Caco-2 (cell line): ENCODE measurements at regions not wholly inside any gene's neighbourhood (a gene's known extent, or its start where the extent isn't known, plus 50 kb on each side); places are given as distances from the start of the nearest gene placed in this dataset.

Experiments
- BruUV-seq: library from RNA; stranded (reverse); fragments of 400-500 nt; replicated peaks from 2 replicates; lab custom pipeline; 2021; lab: Mats Ljungman, UMichigan
- CTCF ChIA-PET: fragments of 300-600 bp; sonication (Branson Sonifier 250); formaldehyde crosslinking; loops from one replicate; lab custom pipeline; 2022; ENCODE audit warnings: antibody characterized with exemption; lab: Charles Lee
- POLR2A ChIA-PET: fragments of 300-600 bp; sonication (Branson Sonifier 250); formaldehyde crosslinking; loops from one replicate; lab custom pipeline; 2022; ENCODE audit warnings: antibody characterized with exemption; lab: Charles Lee
- DNase-seq, 2 experiments: peaks; one replicate each; pipeline versions ENCODE4 v3.0.0 to v3.0.0-alpha.2; 2020 to 2022
- H3K27me3 ChIP-seq: replicated peaks from 2 replicates; pipeline ENCODE4 v1.6.0; 2011; ENCODE audit warnings: low read length; ENCODE audit not compliant: control insufficient read depth, insufficient read depth
- H3K36me3 ChIP-seq: 2 replicates; pipeline ENCODE4 v1.5.1; 2011; ENCODE audit warnings: low read length; ENCODE audit not compliant: control insufficient read depth, insufficient read depth
- H3K4me1 ChIP-seq: fragments of 250-450 bp; sonication (Bioruptor Pico); 2 replicates; pipeline ENCODE4 v1.5.1; 2020; ENCODE audit warnings: mild to moderate bottlenecking
- H3K4me3 ChIP-seq: 2 replicates; pipeline ENCODE4 v1.5.1; 2011; ENCODE audit warnings: low read depth, mild to moderate bottlenecking, control low read depth, low read length
- H3K9me3 ChIP-seq: fragments of 250-450 bp; sonication (Bioruptor Pico); 2 replicates; pipeline ENCODE4 v1.5.1; 2020; ENCODE audit warnings: mild to moderate bottlenecking, moderate library complexity
- H3K27ac Mint-ChIP-seq: one replicate; pipeline ENCODE4 v1.8.0; 2022; ENCODE audit warnings: mixed read lengths; ENCODE audit not compliant: unreplicated experiment
- H3K27me3 Mint-ChIP-seq: one replicate; pipeline ENCODE4 v1.8.0; 2022; ENCODE audit warnings: mixed read lengths; ENCODE audit not compliant: insufficient read depth, unreplicated experiment
- H3K36me3 Mint-ChIP-seq: one replicate; pipeline ENCODE4 v1.8.0; 2022; ENCODE audit warnings: mild to moderate bottlenecking, mixed read lengths; ENCODE audit not compliant: insufficient read depth, unreplicated experiment
- H3K4me1 Mint-ChIP-seq: one replicate; pipeline ENCODE4 v1.8.0; 2022; ENCODE audit warnings: low read depth, mixed read lengths; ENCODE audit not compliant: unreplicated experiment
- H3K4me3 Mint-ChIP-seq: one replicate; pipeline ENCODE4 v1.8.0; 2022; ENCODE audit warnings: mild to moderate bottlenecking, moderate library complexity, mixed read lengths; ENCODE audit not compliant: unreplicated experiment
- H3K9me3 Mint-ChIP-seq: one replicate; pipeline ENCODE4 v1.8.0; 2022; ENCODE audit warnings: mixed read lengths; ENCODE audit not compliant: unreplicated experiment
- intact Hi-C: fragments of 100-400 bp; cut with micrococcal nuclease; formaldehyde crosslinking; loops from one replicate; pipeline ENCODE4 v1.10.0; 2022; ENCODE audit not compliant: unreplicated experiment
- TF ChIP-seq, protein P1 (sequence below), 2 experiments: fragments of 200-600 bp in 1 of 2; IDR thresholded peaks; 1 replicate in 1 of 2; 2 replicates in 1 of 2; pipeline versions ENCODE4 v1.5.1 to v1.8.0; 2011 to 2022; ENCODE audit warnings: antibody characterized with exemption in 1 of 2, control low read depth in 1 of 2, inconsistent platforms in 1 of 2, low read depth in 1 of 2, low read length in 1 of 2, mild to moderate bottlenecking in 1 of 2, moderate library complexity in 1 of 2; ENCODE audit not compliant: insufficient read depth in 1 of 2, severe bottlenecking in 1 of 2, unreplicated experiment in 1 of 2

DNA sequence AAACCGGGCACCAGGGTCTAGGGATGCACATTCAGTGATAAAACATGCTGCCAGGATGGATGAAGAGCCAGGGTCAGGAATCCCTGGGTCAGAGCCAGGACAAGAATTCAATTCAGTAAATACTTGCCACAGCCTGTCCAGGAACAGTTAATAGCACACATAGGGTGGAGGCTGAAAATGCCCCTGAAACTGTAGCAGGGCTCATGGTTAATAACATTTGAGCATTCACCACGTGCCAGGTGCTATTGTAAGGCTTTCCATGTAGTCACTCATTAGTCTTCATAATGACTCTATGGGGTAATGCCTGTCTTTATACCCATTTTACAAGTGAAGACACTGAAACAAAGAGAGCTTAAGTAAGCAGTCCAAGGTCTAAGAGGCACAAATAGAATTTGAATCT, 296.3 kb downstream of the LRFN2 start:
- TF ChIP-seq, protein P1, sequence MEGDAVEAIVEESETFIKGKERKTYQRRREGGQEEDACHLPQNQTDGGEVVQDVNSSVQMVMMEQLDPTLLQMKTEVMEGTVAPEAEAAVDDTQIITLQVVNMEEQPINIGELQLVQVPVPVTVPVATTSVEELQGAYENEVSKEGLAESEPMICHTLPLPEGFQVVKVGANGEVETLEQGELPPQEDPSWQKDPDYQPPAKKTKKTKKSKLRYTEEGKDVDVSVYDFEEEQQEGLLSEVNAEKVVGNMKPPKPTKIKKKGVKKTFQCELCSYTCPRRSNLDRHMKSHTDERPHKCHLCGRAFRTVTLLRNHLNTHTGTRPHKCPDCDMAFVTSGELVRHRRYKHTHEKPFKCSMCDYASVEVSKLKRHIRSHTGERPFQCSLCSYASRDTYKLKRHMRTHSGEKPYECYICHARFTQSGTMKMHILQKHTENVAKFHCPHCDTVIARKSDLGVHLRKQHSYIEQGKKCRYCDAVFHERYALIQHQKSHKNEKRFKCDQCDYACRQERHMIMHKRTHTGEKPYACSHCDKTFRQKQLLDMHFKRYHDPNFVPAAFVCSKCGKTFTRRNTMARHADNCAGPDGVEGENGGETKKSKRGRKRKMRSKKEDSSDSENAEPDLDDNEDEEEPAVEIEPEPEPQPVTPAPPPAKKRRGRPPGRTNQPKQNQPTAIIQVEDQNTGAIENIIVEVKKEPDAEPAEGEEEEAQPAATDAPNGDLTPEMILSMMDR (IDR thresholded peaks at IDR 0.05; ENCODE audit: insufficient read depth in 1 of 2, low read depth in 1 of 2, low read length in 1 of 2, severe bottlenecking in 1 of 2, unreplicated experiment in 1 of 2), result no peak
- H3K9me3 Mint-ChIP-seq, result no peaks in the 10 kb centered on the region
- intact Hi-C loops, result no loop called here
- POLR2A ChIA-PET, result no interaction called here
- peaks cover 27% of the 10 kb centered on the region for H3K27me3 Mint-ChIP-seq
- H3K4me1 ChIP-seq, result no peaks in the 10 kb centered on the region
- CTCF ChIA-PET, result no interaction called here
- no peak overlapping the region for H3K4me3 ChIP-seq
- no peak overlapping the region for H3K4me3 Mint-ChIP-seq
- H3K4me1 Mint-ChIP-seq, result no peaks in the 10 kb centered on the region
- no peaks in the 10 kb centered on the region; the same call in 1 of the 2 replicates for H3K27me3 ChIP-seq
- no peak overlapping the region for H3K27ac Mint-ChIP-seq
- H3K36me3 ChIP-seq, result no peaks in the 10 kb centered on the region; the same call in 1 of the 2 replicates
- no TSS peak for BruUV-seq
- H3K9me3 ChIP-seq, result no peaks in the 10 kb centered on the region
- H3K36me3 Mint-ChIP-seq, result no peaks in the 10 kb centered on the region
- DNase-seq, result no peak

DNA sequence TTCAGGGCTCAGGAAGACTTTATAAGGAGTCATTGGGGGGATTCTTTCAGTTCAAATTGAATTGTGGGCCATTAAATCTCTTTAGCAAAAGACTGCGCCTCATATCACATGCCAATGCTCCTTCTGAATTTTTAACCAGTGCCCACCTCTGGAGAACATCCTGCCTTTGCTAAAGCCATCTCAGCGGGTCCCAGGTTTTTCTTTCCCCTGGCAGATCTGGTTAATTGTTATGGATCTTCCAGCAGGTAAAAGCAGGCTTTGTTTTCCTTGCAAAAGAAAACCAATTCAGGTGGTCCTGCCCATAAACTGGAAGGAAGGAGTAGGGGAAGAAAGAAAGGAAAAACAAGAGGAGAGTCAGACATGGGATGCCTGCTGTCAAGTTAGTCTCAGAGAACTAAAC, 298.2 kb downstream of the LRFN2 start:
- Mint-ChIP-seq H3K4me3 (no peak overlapping the region), H3K4me1 (no peaks in the 10 kb centered on the region), H3K27ac (no peak overlapping the region), H3K36me3 (no peaks in the 10 kb centered on the region), H3K27me3 (peaks cover 31% of the 10 kb centered on the region), H3K9me3 (no peaks in the 10 kb centered on the region)
- intact Hi-C loops, result no loop called here
- ChIA-PET POLR2A (no interaction called here), CTCF (no interaction called here)
- DNase-seq, result no peak
- Histone ChIP-seq H3K36me3 (no peaks in the 10 kb centered on the region), H3K9me3 (no peaks in the 10 kb centered on the region), H3K27me3 (no peaks in the 10 kb centered on the region; the same call in none of the 2 replicates), H3K4me3 (no peak overlapping the region), H3K4me1 (no peaks in the 10 kb centered on the region)
- BruUV-seq, result no TSS peak
- TF ChIP-seq, protein P1 (IDR thresholded peaks at IDR 0.05; ENCODE audit: insufficient read depth in 1 of 2, low read depth in 1 of 2, low read length in 1 of 2, severe bottlenecking in 1 of 2, unreplicated experiment in 1 of 2), result no peak

DNA sequence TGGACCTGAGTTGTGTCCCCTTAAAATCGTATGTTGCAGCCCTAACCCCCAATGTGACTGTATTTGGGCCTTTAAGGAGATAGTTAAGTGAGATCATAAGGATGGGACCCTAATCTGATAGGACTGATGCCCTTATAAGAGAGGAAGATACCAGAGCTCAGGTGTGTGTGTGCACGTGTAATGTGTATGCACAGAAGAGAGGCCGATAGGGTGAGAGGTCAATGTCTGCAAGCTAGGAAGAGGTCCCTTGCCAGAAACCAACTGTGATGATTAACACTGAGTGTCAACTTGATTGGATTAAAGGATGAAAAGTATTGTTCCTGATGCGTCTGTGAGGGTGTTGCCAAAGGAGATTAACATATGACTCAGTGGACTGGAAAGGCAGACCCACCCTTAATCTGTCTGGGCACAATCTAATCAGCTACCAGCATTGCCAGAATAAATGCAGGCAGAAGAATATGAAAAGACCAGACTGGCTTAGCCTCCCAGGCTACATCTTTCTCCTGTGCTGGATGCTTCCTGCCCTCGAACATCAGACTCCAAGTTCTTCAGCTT, 299.8 kb downstream of the LRFN2 start:
- Histone ChIP-seq H3K4me1 (no peaks in the 10 kb centered on the region), H3K27me3 (no peaks in the 10 kb centered on the region; the same call in none of the 2 replicates), H3K9me3 (no peaks in the 10 kb centered on the region), H3K36me3 (no peaks in the 10 kb centered on the region), H3K4me3 (no peak overlapping the region)
- Mint-ChIP-seq H3K27ac (no peak overlapping the region), H3K4me1 (no peaks in the 10 kb centered on the region), H3K9me3 (no peaks in the 10 kb centered on the region), H3K36me3 (no peaks in the 10 kb centered on the region), H3K4me3 (no peak overlapping the region), H3K27me3 (peaks cover 26% of the 10 kb centered on the region)
- CTCF ChIA-PET, result no interaction called here
- BruUV-seq, result no TSS peak
- DNase-seq, result no peak
- TF ChIP-seq, protein P1 (IDR thresholded peaks at IDR 0.05; ENCODE audit: insufficient read depth in 1 of 2, low read depth in 1 of 2, low read length in 1 of 2, severe bottlenecking in 1 of 2, unreplicated experiment in 1 of 2), result no peak
- POLR2A ChIA-PET, result no interaction called here
- intact Hi-C loops, result no loop called here
